ENCODE measurements at regions not wholly inside any gene's neighbourhood (a gene's known extent, or its start where the extent isn't known, plus 50 kb on each side); places are given as distances from the start of the nearest gene placed in this dataset.

- no peak for ATAC-seq
- H3K36me3 ChIP-seq (ENCODE audit: control insufficient read depth in 2 of 2, insufficient read depth in 2 of 2, low read length in 1 of 2): no peaks in the 10 kb centered on the region
- H4K20me1 ChIP-seq (ENCODE audit: control insufficient read depth, insufficient read depth): no peaks in the 10 kb centered on the region
- H3K4me2 ChIP-seq (ENCODE audit: control insufficient read depth, insufficient read depth): no peak overlapping the region
- no peak overlapping the region for H3K4me3 ChIP-seq
- no peaks in the 10 kb centered on the region for H3K79me2 ChIP-seq (ENCODE audit: control insufficient read depth, insufficient read depth, low read length)
- H3K27me3 ChIP-seq (replicated peaks in 1 of 2; ENCODE audit: control insufficient read depth in 2 of 2, insufficient read depth in 2 of 2, low read length in 1 of 2): no peaks in the 10 kb centered on the region; a peak in 1 of 4 replicates
- in situ Hi-C loops (cut with MboI) (no loop called here), intact Hi-C loops (cut with micrococcal nuclease; ENCODE audit: unreplicated experiment) (no loop called here)
- H3K9me3 ChIP-seq (replicated peaks; ENCODE audit: control insufficient read depth, insufficient read depth, low read length): no peaks in the 10 kb centered on the region; the same call in 2 of the 3 replicates
- no peak overlapping the region for H3K9ac ChIP-seq (ENCODE audit: control insufficient read depth, insufficient read depth, low read length)
- H3K4me1 ChIP-seq (ENCODE audit: control insufficient read depth, insufficient read depth, low read length): no peaks in the 10 kb centered on the region
- TF ChIP-seq NRF1 (conservative IDR thresholded peaks at IDR 0.05; ENCODE audit: low read depth, low read length) (no peak), SIX5 (IDR thresholded peaks at IDR 0.05; ENCODE audit: low read depth, low read length, severe bottlenecking) (no peak), JUND (IDR thresholded peaks at IDR 0.05; ENCODE audit: low read depth, low read length) (no peak), CTCF (IDR thresholded peaks at IDR 0.05 in 2 of 3, conservative IDR thresholded peaks at IDR 0.05 in 1 of 3; ENCODE audit: control insufficient read depth in 2 of 3, extremely low read depth in 1 of 3, insufficient read depth in 1 of 3, low read depth in 3 of 3, low read length in 3 of 3) (no peak), SREBF2 (IDR thresholded peaks at IDR 0.05; ENCODE audit: low read length) (no peak), CBFB (IDR thresholded peaks at IDR 0.05; ENCODE audit: low read depth) (no peak), ZSCAN29 (IDR thresholded peaks at IDR 0.05) (no peak), SIN3A (IDR thresholded peaks at IDR 0.05; ENCODE audit: low read depth, low read length) (no peak), NFYA (IDR thresholded peaks at IDR 0.05; ENCODE audit: borderline replicate concordance, low read depth, low read length) (no peak), PML (IDR thresholded peaks at IDR 0.05; ENCODE audit: low read length) (no peak), ZNF687 (IDR thresholded peaks at IDR 0.05) (no peak), MEF2B (IDR thresholded peaks at IDR 0.05; ENCODE audit: partially characterized antibody, poor library complexity, severe bottlenecking) (no peak)
- SMC1A ChIA-PET (ENCODE audit: uncharacterized antibody, unreplicated experiment): interaction anchor here (0.6 kb wide), 1 partner anchor 195 kb away, joined by 4 read pairs; no protein-coding TSS in a partner anchor
- H2AFZ ChIP-seq (ENCODE audit: control insufficient read depth, low read depth, low read length): no peak overlapping the region
- RAD21 ChIA-PET (ENCODE audit: unreplicated experiment): no interaction called here
- BruUV-seq (replicated peaks): no TSS peak
- no peak overlapping the region for H3K27ac ChIP-seq (ENCODE audit: control insufficient read depth, insufficient read depth)
- no peak for FAIRE-seq
- CTCF ChIA-PET: no interaction called here
- no peak for DNase-seq (ENCODE audit: low read depth, low spot score)
- 10% methylated on average over 8 of the region's 9 CpGs for WGBS (ENCODE audit: insufficient coverage, insufficient replicate concordance, low lambda C conversion rate, missing lambda C conversion rate)
- POLR2A ChIA-PET: no interaction called here
Measured at GRCh38 chr1:30038134-30039025, 685.0 kb downstream of the MATN1 start.
